C4-2B (cell line): ENCODE measurements at regions not wholly inside any gene's neighbourhood (a gene's known extent, or its start where the extent isn't known, plus 50 kb on each side); places are given as distances from the start of the nearest gene placed in this dataset.

ENCODE experiments used
- H3K27ac ChIP-seq: fragments of 450-650 bp; 2 replicates; pipeline ENCODE4 v1.5.1; 2017
- ZFX ChIP-seq: fragments of 450-650 bp; IDR thresholded peaks from 2 replicates; pipeline ENCODE4 v1.6.1; 2017
- TF ChIP-seq, protein P1 (sequence below): fragments of 450-650 bp; conservative IDR thresholded peaks from 2 replicates; pipeline ENCODE4 v1.5.1; 2017; ENCODE audit warnings: mild to moderate bottlenecking

DNA sequence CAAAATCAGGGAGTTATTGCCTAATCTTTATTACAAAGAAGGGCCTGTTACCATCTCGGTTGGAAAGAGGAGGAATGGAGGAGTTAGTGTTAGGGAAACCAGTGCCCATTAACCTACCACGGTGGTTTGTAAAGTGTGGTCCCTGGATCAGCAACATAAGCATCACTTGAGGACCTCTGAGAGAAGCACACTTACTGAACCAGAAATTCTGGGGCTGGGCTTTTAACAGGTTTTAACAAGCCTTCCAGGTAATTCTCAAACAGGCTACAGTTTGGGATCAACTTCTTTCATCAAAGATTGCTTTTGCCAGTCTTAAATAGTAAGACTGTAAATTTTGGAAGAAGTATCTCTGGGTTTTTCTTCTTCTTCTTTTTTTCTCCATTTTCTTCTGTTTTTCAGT lies 329.5 kb upstream of the JAG1 start:
- TF ChIP-seq ZFX: no peak
- TF ChIP-seq, protein P1, sequence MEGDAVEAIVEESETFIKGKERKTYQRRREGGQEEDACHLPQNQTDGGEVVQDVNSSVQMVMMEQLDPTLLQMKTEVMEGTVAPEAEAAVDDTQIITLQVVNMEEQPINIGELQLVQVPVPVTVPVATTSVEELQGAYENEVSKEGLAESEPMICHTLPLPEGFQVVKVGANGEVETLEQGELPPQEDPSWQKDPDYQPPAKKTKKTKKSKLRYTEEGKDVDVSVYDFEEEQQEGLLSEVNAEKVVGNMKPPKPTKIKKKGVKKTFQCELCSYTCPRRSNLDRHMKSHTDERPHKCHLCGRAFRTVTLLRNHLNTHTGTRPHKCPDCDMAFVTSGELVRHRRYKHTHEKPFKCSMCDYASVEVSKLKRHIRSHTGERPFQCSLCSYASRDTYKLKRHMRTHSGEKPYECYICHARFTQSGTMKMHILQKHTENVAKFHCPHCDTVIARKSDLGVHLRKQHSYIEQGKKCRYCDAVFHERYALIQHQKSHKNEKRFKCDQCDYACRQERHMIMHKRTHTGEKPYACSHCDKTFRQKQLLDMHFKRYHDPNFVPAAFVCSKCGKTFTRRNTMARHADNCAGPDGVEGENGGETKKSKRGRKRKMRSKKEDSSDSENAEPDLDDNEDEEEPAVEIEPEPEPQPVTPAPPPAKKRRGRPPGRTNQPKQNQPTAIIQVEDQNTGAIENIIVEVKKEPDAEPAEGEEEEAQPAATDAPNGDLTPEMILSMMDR: no peak
- H3K27ac ChIP-seq: no peak overlapping the region

DNA sequence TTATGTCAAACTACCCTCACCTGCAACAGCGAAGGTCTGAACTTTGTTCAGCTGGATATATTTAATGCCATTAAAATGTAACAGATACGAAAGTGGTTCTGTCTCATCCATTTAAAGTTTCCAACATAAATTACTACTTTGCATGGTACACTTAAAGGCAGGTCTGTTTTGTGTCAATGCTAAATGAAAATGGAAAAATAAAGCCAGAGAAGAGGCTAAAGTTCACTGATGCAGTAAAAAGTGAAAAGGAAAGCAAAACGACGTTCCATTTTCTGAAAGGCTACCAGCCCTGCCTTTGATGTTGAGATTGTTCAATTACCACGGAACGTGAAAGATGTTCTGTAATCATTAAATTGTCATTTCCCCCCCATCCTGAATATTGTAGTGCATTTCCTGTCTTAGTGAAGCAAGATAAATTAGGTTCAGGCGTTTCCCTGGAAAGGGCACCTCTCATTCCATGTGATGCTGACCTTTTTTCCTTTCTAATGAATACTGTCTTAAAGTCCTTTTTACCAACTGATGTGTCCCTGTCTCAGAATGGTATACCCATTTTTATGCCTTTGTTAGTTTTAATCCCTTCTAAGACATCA lies 334.7 kb upstream of the JAG1 start:
- TF ChIP-seq, protein P1: no peak
- no peak for TF ChIP-seq ZFX
- no peak overlapping the region for H3K27ac ChIP-seq

DNA sequence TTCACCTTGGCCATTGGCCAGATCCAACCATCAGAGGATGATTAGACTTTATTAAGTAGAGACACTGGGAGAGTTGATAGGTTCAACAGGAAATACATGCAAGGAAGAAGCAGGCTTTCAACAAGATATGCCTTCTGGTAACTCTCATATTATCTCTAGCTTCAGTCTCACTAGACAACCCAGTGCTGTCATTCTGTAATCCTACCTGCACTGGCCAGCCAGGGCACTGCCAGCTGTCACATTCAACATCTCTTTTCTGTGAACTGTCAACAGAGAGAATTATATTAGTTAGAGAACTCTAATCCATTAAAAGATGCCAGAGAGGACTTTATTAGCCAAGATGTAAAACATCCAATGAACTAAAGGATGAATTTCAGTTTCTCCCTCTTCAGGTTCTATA lies 337.9 kb upstream of the JAG1 start:
- TF ChIP-seq ZFX: no peak
- TF ChIP-seq, protein P1: no peak
- no peak overlapping the region for H3K27ac ChIP-seq

DNA sequence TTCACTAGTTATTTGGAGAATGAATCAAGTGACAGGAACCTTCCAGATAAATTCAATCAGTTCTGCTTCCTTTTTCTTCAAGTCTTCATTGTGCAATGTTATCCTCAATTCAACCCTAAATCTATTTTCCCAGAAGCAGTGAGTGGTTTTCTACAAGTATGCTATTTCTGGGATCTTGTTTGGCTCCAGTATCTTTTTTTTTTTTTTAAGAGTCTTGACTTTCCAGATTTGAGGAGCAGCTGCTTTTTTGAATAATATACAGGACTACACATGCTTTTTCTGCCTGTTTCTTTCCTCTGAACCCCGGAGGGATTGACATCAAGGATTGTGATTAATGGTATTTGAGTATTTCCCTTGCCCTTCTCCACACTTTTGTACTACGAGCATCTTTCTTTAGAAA lies 339.2 kb upstream of the JAG1 start:
- H3K27ac ChIP-seq: no peak overlapping the region
- no peak for TF ChIP-seq ZFX
- TF ChIP-seq, protein P1: no peak

DNA sequence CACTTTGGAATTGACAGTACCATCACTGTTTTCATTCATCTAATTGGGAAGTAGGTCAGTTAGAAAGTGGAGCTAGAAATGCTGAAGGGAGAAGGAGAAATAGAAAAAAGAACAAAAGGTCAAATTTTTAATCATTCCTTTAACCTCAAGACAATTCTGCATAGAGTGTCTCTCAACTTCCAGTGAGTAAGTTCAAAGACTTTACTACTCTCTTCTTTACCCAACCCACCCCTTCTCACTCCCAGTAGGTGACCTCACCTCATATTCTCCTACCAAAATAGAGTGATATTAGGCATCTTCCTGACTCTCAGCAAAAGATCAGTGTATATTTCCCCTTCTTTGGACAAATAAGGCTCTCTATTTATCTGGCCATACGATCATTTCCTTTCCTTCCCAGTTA lies 340.0 kb upstream of the JAG1 start:
- no peak for TF ChIP-seq ZFX
- TF ChIP-seq, protein P1: no peak

DNA sequence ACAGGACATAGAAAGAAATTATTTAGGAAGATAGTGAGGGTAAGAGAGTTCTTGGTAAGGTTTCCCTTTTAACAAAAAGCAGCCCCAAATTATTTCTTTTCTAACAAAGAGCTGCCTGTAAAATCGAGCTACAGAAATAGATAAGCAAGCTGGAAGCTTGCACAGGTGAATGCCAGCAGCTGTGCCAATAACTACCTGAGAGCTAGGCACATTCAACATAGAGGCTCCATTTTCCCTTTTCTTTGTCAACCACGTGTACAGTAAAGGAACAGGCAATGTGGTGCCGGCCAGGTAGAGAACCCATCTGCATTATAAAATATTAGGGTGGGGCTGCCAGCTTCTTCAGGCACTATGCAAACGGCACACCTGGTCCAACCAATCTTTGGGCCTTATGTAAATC lies 341.6 kb upstream of the JAG1 start:
- no peak for TF ChIP-seq ZFX
- TF ChIP-seq, protein P1: no peak
- H3K27ac ChIP-seq: no peak overlapping the region

More for the DNA sequence above, 340.0 kb upstream of the JAG1 start:
- H3K27ac ChIP-seq: no peak overlapping the region

DNA sequence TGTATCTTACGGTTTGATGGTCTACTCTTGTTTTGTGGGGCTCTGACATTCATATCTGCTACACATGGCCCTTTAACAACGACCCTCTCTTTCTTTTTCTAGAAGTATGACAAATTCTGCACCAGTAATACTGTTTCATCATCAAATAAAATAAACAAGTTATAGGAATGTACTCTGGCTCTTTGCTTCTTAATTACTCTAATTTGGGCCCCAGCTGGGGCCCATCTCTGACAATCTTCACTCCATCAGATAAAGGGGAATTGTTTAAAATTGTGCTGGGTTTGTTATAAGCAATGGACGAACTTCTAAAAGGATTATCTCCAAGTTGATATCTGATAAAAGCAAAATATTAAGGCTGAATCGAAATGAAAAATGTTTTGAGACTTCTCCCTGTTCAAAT lies 343.6 kb upstream of the JAG1 start:
- no peak overlapping the region for H3K27ac ChIP-seq
- TF ChIP-seq, protein P1: no peak
- TF ChIP-seq ZFX: no peak
